OCI-LY1 (cell line): ENCODE measurements at regions not wholly inside any gene's neighbourhood (a gene's known extent, or its start where the extent isn't known, plus 50 kb on each side); places are given as distances from the start of the nearest gene placed in this dataset.

Source experiments
- EZH2 ChIP-seq: fragments of 200-600 bp; sonication (generic), shearing (Covaris generic); IDR thresholded peaks from 2 replicates; pipeline ENCODE4 v1.8.0; 2017; ENCODE audit warnings: borderline replicate concordance, mixed run types, mild to moderate bottlenecking, antibody characterized with exemption, low read length, moderate library complexity, mixed read lengths
- TF ChIP-seq, protein P1 (sequence below): fragments of 200-600 bp; sonication (generic), shearing (Covaris generic); IDR thresholded peaks from 2 replicates; pipeline ENCODE4 v1.5.1; 2017; ENCODE audit warnings: mild to moderate bottlenecking, antibody characterized with exemption, low read length, moderate library complexity, mixed read lengths

DNA sequence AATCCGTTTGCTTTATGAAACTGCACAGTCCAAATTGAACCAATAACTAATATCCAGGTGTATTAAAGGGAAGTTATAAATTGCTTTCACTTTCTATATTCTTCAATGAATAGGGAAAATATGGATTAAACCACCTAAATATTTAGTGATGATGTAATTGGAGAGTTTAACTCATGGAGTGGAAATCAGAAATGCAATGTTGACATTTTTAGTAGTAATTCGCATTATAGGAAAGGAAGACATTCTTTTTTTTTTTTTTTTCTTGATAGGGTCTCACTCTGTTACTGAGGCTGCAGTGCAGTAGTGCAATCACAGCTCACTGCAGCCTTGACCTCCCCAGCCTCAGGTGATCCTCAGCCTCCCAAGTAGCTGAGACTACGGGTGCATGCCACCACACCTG is 321.9 kb downstream of the RNF144A start:
- TF ChIP-seq, protein P1, sequence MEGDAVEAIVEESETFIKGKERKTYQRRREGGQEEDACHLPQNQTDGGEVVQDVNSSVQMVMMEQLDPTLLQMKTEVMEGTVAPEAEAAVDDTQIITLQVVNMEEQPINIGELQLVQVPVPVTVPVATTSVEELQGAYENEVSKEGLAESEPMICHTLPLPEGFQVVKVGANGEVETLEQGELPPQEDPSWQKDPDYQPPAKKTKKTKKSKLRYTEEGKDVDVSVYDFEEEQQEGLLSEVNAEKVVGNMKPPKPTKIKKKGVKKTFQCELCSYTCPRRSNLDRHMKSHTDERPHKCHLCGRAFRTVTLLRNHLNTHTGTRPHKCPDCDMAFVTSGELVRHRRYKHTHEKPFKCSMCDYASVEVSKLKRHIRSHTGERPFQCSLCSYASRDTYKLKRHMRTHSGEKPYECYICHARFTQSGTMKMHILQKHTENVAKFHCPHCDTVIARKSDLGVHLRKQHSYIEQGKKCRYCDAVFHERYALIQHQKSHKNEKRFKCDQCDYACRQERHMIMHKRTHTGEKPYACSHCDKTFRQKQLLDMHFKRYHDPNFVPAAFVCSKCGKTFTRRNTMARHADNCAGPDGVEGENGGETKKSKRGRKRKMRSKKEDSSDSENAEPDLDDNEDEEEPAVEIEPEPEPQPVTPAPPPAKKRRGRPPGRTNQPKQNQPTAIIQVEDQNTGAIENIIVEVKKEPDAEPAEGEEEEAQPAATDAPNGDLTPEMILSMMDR = no peak
- TF ChIP-seq EZH2 = no peak
